HL-60 (cell line): ENCODE measurements at regions not wholly inside any gene's neighbourhood (a gene's known extent, or its start where the extent isn't known, plus 50 kb on each side); places are given as distances from the start of the nearest gene placed in this dataset.

ENCODE experiments used
- CTCF ChIP-seq: IDR thresholded peaks from one replicate; pipeline ENCODE4 v1.5.1; 2011; ENCODE audit warnings: low read length, control low read depth, inconsistent platforms; ENCODE audit not compliant: insufficient read depth
- GABPA ChIP-seq: IDR thresholded peaks from 2 replicates; pipeline ENCODE4 v1.6.1; 2012; ENCODE audit warnings: low read depth
- POLR2AphosphoS5 ChIP-seq: IDR thresholded peaks from 2 replicates; pipeline ENCODE4 v1.6.1; 2012; ENCODE audit warnings: low read depth
- REST ChIP-seq: IDR thresholded peaks from 2 replicates; pipeline ENCODE4 v1.6.1; 2012; ENCODE audit warnings: low read depth; ENCODE audit not compliant: insufficient replicate concordance
- SPI1 ChIP-seq: IDR thresholded peaks from 2 replicates; pipeline ENCODE4 v1.6.1; 2012; ENCODE audit warnings: low read depth, mild to moderate bottlenecking, borderline replicate concordance

GRCh38 chr1:218995091-218995665 lies 178.5 kb upstream of the LYPLAL1 start:
- TF ChIP-seq CTCF (no peak), REST (no peak), POLR2AphosphoS5 (no peak), SPI1 (no peak), GABPA (no peak)
